Adrenal gland (tissue), 5 donors: ENCODE measurements at regions not wholly inside any gene's neighbourhood (a gene's known extent, or its start where the extent isn't known, plus 50 kb on each side); places are given as distances from the start of the nearest gene placed in this dataset.

Experiments
- CTCF ChIP-seq, 6 experiments: fragments of 450-650 bp in 4 of 6; fragments of 200-600 bp in 2 of 6; sonication (generic) in 1 of 6; IDR thresholded peaks; 1 replicate in 5 of 6; 2 replicates in 1 of 6; pipeline versions ENCODE4 v1.5.1 to v1.8.0; 2016 to 2021; ENCODE audit warnings: antibody characterized with exemption in 6 of 6, mild to moderate bottlenecking in 2 of 6, moderate library complexity in 1 of 6
- POLR2A ChIP-seq, 2 donors: fragments of 450-650 bp; IDR thresholded peaks; one replicate each; pipeline ENCODE4 v1.6.1; 2017; ENCODE audit warnings: antibody characterized with exemption in 2 of 2, mild to moderate bottlenecking in 2 of 2, moderate library complexity in 1 of 2
- donor health status: DM: no; HTN: no; CAD: no.

GRCh38 chr3:124203292-124203691 lies 211.4 kb upstream of the ROPN1 start:
- TF ChIP-seq CTCF (IDR thresholded peaks at IDR 0.05): no peak
- no peak for TF ChIP-seq POLR2A (IDR thresholded peaks at IDR 0.05)
